ENCODE measurements at regions not wholly inside any gene's neighbourhood (a gene's known extent, or its start where the extent isn't known, plus 50 kb on each side); places are given as distances from the start of the nearest gene placed in this dataset.

- TF ChIP-seq, protein P1, sequence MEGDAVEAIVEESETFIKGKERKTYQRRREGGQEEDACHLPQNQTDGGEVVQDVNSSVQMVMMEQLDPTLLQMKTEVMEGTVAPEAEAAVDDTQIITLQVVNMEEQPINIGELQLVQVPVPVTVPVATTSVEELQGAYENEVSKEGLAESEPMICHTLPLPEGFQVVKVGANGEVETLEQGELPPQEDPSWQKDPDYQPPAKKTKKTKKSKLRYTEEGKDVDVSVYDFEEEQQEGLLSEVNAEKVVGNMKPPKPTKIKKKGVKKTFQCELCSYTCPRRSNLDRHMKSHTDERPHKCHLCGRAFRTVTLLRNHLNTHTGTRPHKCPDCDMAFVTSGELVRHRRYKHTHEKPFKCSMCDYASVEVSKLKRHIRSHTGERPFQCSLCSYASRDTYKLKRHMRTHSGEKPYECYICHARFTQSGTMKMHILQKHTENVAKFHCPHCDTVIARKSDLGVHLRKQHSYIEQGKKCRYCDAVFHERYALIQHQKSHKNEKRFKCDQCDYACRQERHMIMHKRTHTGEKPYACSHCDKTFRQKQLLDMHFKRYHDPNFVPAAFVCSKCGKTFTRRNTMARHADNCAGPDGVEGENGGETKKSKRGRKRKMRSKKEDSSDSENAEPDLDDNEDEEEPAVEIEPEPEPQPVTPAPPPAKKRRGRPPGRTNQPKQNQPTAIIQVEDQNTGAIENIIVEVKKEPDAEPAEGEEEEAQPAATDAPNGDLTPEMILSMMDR (IDR thresholded peaks at IDR 0.05) = no peak
- TF ChIP-seq EP300 (IDR thresholded peaks at IDR 0.05) = no peak
- no peak for TF ChIP-seq POLR2A (IDR thresholded peaks at IDR 0.05)
These were observed 235.6 kb downstream of the RNF152 start for GRCh38 chr18:61657066-61657732.
